ENCODE measurements at regions not wholly inside any gene's neighbourhood (a gene's known extent, or its start where the extent isn't known, plus 50 kb on each side); places are given as distances from the start of the nearest gene placed in this dataset.

- Histone ChIP-seq H3K4me3 (ENCODE audit: low read depth, low read length) (no peak overlapping the region), H3K36me3 (ENCODE audit: control insufficient read depth in 2 of 2, insufficient read depth in 1 of 2, low read length in 2 of 2) (no peaks in the 10 kb centered on the region), H3K9me3 (ENCODE audit: control insufficient read depth, insufficient read depth, low read depth, low read length) (no peaks in the 10 kb centered on the region), H3K4me1 (ENCODE audit: control insufficient read depth, insufficient read depth, low read length) (peaks cover 15% of the 10 kb centered on the region), H3K27ac (ENCODE audit: extremely low read depth, low read depth, low read length) (peak overlapping the region; percentile 56; the same call in 1 of the 2 replicates)
- POLR2A ChIA-PET: no interaction called here
- CTCF ChIA-PET: interaction anchor here (0.5 to 6.2 kb wide), 7 partner anchors 10 to 306 kb away, joined by 3 to 60 read pairs (median 3); no protein-coding TSS in a partner anchor
- no peak for TF ChIP-seq SP3 (tag by site-specific recombination; IDR thresholded peaks at IDR 0.05)
- no peak for TF ChIP-seq ZBTB21 (tag by site-specific recombination; IDR thresholded peaks at IDR 0.05)
- TF ChIP-seq ZIC2 (tag by site-specific recombination; IDR thresholded peaks at IDR 0.05): peak; percentile 50; the same call in 1 of the 2 replicates
- TF ChIP-seq ZNF510 (tag by site-specific recombination; IDR thresholded peaks at IDR 0.05; ENCODE audit: insufficient replicate concordance): no peak
- 0 out of 2 replicates have a peak, but pooled peaks have one; percentile 69 for TF ChIP-seq TRIM28 (IDR thresholded peaks at IDR 0.05; ENCODE audit: borderline replicate concordance, low read length)
- 0 out of 2 replicates have a peak, but pooled peaks have one; percentile 26 for TF ChIP-seq ZBTB44 (tag by site-specific recombination; IDR thresholded peaks at IDR 0.05)
- TF ChIP-seq ZBTB17 (tag by site-specific recombination; IDR thresholded peaks at IDR 0.05): peak; percentile 86
- no peak for TF ChIP-seq ZNF48 (tag by site-specific recombination; IDR thresholded peaks at IDR 0.05)
- TF ChIP-seq BCL11A (tag by site-specific recombination; IDR thresholded peaks at IDR 0.05; ENCODE audit: low read depth): no peak
- TF ChIP-seq ZNF645 (tag by site-specific recombination; IDR thresholded peaks at IDR 0.05): no peak
- TF ChIP-seq OSR2 (tag by site-specific recombination; IDR thresholded peaks at IDR 0.05): 0 out of 2 replicates have a peak, but pooled peaks have one; percentile 2
- no peak for TF ChIP-seq ZNF677 (tag by site-specific recombination; IDR thresholded peaks at IDR 0.05)
- no peak for TF ChIP-seq ZNF223 (tag by site-specific recombination; IDR thresholded peaks at IDR 0.05)
- TF ChIP-seq GLI2 (tag by site-specific recombination; IDR thresholded peaks at IDR 0.05; ENCODE audit: borderline replicate concordance, low read depth): no peak
- no peak for TF ChIP-seq ZBTB49 (tag by site-specific recombination; IDR thresholded peaks at IDR 0.05; ENCODE audit: low read depth)
- TF ChIP-seq ZNF274 (IDR thresholded peaks at IDR 0.05; ENCODE audit: low read length): no peak
- no peak for TF ChIP-seq ZNF274 (tag by site-specific recombination; IDR thresholded peaks at IDR 0.05; ENCODE audit: borderline replicate concordance)
- no peak for TF ChIP-seq ZNF324 (tag by site-specific recombination; IDR thresholded peaks at IDR 0.05)
- TF ChIP-seq ZFHX2 (tag by site-specific recombination; conservative IDR thresholded peaks at IDR 0.05): peak; percentile 61
- no peak for TF ChIP-seq ZNF529 (tag by site-specific recombination; IDR thresholded peaks at IDR 0.05; ENCODE audit: insufficient replicate concordance)
- no peak for TF ChIP-seq ZEB2 (tag by site-specific recombination; IDR thresholded peaks at IDR 0.05)
- TF ChIP-seq ZNF664 (tag by site-specific recombination; IDR thresholded peaks at IDR 0.05): no peak
- peak; percentile 66 for TF ChIP-seq CTCF (tag by site-specific recombination; IDR thresholded peaks at IDR 0.05)
- TF ChIP-seq ZNF473 (tag by site-specific recombination; IDR thresholded peaks at IDR 0.05): no peak
- TF ChIP-seq ZNF341 (tag by site-specific recombination; IDR thresholded peaks at IDR 0.05; ENCODE audit: low read depth): 0 out of 2 replicates have a peak, but pooled peaks have one; percentile 13
- peak; percentile 83 for TF ChIP-seq PRDM10 (tag by site-specific recombination; IDR thresholded peaks at IDR 0.05)
- no peak for TF ChIP-seq ZNF211 (tag by site-specific recombination; IDR thresholded peaks at IDR 0.05; ENCODE audit: low read depth)
- TF ChIP-seq KLF7 (tag by site-specific recombination; IDR thresholded peaks at IDR 0.05; ENCODE audit: borderline replicate concordance): no peak
Observed at GRCh38 chr21:36640721-36641244, 58.1 kb upstream of the SIM2 start.

Measured in HEK293 (cell line).